Body of pancreas (tissue), 4 donors: ENCODE measurements at regions not wholly inside any gene's neighbourhood (a gene's known extent, or its start where the extent isn't known, plus 50 kb on each side); places are given as distances from the start of the nearest gene placed in this dataset.

Source experiments
- ATAC-seq: fragments of 150-250 bp; one replicate; pipeline ENCODE4 v1.9.1; 2016
- DNase-seq, 4 donors: peaks; one replicate each; pipeline ENCODE4 v3.0.0-alpha.2; 2019
- H3K27ac ChIP-seq, 4 donors: fragments of 200-600 bp; sonication (generic); 1 replicate in 3 of 4; 2 replicates in 1 of 4; pipeline versions ENCODE4 v1.5.1 to v1.6.1; 2016 to 2019; ENCODE audit warnings: mild to moderate bottlenecking in 1 of 4, mixed read lengths in 1 of 4, moderate library complexity in 1 of 4
- H3K27me3 ChIP-seq, 2 donors: fragments of 200-600 bp; sonication (generic); one replicate each; pipeline ENCODE4 v1.6.0; 2016; ENCODE audit warnings: mild to moderate bottlenecking in 1 of 2
- H3K36me3 ChIP-seq, 2 donors: fragments of 200-600 bp; sonication (generic); replicated peaks in 1 of 2; 2 replicates each; pipeline ENCODE4 v1.5.1; 2016; ENCODE audit warnings: low read depth in 2 of 2; ENCODE audit not compliant: insufficient read depth in 1 of 2
- H3K4me1 ChIP-seq: fragments of 200-600 bp; sonication (generic); one replicate; pipeline ENCODE4 v1.6.0; 2016
- H3K4me3 ChIP-seq, 2 donors: fragments of 200-600 bp; sonication (generic); 1 replicate in 1 of 2; 2 replicates in 1 of 2; pipeline ENCODE4 v1.5.1; 2016 to 2019
- H3K9me3 ChIP-seq, 3 donors: fragments of 200-600 bp; sonication (generic); 1 replicate in 2 of 3; 2 replicates in 1 of 3; pipeline ENCODE4 v1.5.1; 2016
- POLR2A ChIP-seq, 3 donors: fragments of 450-650 bp; IDR thresholded peaks; one replicate each; pipeline ENCODE4 v1.6.1; 2016; ENCODE audit warnings: antibody characterized with exemption in 3 of 3, mild to moderate bottlenecking in 2 of 3
- WGBS, 2 donors: methylation state at CpG; one replicate each; pipeline ENCODE4 v1.1.5; 2017; 5-methylcytosine and 5-hydroxymethylcytosine counted together
- intact Hi-C: fragments of 100-400 bp; cut with DNase I; formaldehyde crosslinking; loops from one replicate; pipeline ENCODE4 v1.15.1; 2023
- TF ChIP-seq, protein P1 (sequence below), 7 experiments: fragments of 450-650 bp in 4 of 7; fragments of 200-600 bp in 3 of 7; sonication (generic) in 3 of 7; IDR thresholded peaks; one replicate each; pipeline ENCODE4 v1.5.1; 2016 to 2019; ENCODE audit warnings: antibody characterized with exemption in 7 of 7

DNA sequence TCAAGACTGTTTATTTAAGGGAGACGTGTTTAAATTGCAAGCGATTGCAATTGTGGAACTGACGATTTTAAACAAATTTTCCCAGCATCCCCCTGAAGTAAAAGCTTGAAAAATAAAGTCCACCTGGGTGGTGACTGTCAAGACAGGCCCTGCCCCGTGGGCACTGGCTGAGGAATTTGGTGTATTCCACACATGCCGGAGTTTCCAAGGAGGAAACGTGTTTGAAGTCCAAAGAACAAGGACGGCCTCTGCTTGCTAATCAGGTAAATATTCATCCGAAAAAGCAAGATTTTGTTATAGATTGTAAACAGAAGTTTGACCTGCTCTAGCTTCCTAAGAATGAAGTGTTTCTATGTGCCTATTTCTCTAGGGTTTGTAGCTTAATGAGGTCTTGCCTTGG lies 505.1 kb downstream of the QKI start:
- 42 to 48% methylated on average over 8 of the region's 8 CpGs for WGBS, 2 donors
- no peak overlapping the region for H3K27ac ChIP-seq
- no peak for DNase-seq
- no peak for TF ChIP-seq POLR2A (IDR thresholded peaks at IDR 0.05)
- TF ChIP-seq, protein P1, sequence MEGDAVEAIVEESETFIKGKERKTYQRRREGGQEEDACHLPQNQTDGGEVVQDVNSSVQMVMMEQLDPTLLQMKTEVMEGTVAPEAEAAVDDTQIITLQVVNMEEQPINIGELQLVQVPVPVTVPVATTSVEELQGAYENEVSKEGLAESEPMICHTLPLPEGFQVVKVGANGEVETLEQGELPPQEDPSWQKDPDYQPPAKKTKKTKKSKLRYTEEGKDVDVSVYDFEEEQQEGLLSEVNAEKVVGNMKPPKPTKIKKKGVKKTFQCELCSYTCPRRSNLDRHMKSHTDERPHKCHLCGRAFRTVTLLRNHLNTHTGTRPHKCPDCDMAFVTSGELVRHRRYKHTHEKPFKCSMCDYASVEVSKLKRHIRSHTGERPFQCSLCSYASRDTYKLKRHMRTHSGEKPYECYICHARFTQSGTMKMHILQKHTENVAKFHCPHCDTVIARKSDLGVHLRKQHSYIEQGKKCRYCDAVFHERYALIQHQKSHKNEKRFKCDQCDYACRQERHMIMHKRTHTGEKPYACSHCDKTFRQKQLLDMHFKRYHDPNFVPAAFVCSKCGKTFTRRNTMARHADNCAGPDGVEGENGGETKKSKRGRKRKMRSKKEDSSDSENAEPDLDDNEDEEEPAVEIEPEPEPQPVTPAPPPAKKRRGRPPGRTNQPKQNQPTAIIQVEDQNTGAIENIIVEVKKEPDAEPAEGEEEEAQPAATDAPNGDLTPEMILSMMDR (IDR thresholded peaks at IDR 0.05): no peak
- H3K4me3 ChIP-seq: no peak overlapping the region
- H3K9me3 ChIP-seq: no peaks in the 10 kb centered on the region
- H3K4me1 ChIP-seq: no peaks in the 10 kb centered on the region
- intact Hi-C loops: no loop called here
- no peak for ATAC-seq
- H3K27me3 ChIP-seq: no peaks in the 10 kb centered on the region
- no peaks in the 10 kb centered on the region for H3K36me3 ChIP-seq

- Histone ChIP-seq H3K27me3 (no peaks in the 10 kb centered on the region), H3K4me1 (no peaks in the 10 kb centered on the region), H3K27ac (no peak overlapping the region), H3K36me3 (no peaks in the 10 kb centered on the region), H3K9me3 (no peaks in the 10 kb centered on the region), H3K4me3 (no peak overlapping the region)
- no peak for ATAC-seq
- no peak for DNase-seq
- intact Hi-C loops: no loop called here
- no peak for TF ChIP-seq POLR2A (IDR thresholded peaks at IDR 0.05)
- TF ChIP-seq, protein P1 (IDR thresholded peaks at IDR 0.05): no peak
- WGBS, 2 donors: 77 to 79% methylated on average over 6 of the region's 6 CpGs
These were observed 502.0 kb downstream of the QKI start for GRCh38 chr6:163916315-163917081.

GRCh38 chr6:163915131-163915530 lies 500.6 kb downstream of the QKI start:
- Histone ChIP-seq H3K4me3 (no peak overlapping the region), H3K27ac (no peak overlapping the region), H3K9me3 (no peaks in the 10 kb centered on the region), H3K4me1 (no peaks in the 10 kb centered on the region), H3K36me3 (no peaks in the 10 kb centered on the region), H3K27me3 (no peaks in the 10 kb centered on the region)
- TF ChIP-seq POLR2A (IDR thresholded peaks at IDR 0.05): no peak
- TF ChIP-seq, protein P1 (IDR thresholded peaks at IDR 0.05): no peak
- intact Hi-C loops: no loop called here
- no peak for DNase-seq
- 56 to 65% methylated on average over 8 of the region's 8 CpGs for WGBS, 2 donors
- ATAC-seq: no peak

- Histone ChIP-seq H3K9me3 (no peaks in the 10 kb centered on the region), H3K27me3 (no peaks in the 10 kb centered on the region), H3K36me3 (no peaks in the 10 kb centered on the region), H3K27ac (no peak overlapping the region), H3K4me3 (no peak overlapping the region), H3K4me1 (no peaks in the 10 kb centered on the region)
- DNase-seq: no peak
- intact Hi-C loops: no loop called here
- TF ChIP-seq, protein P1 (IDR thresholded peaks at IDR 0.05): no peak
- TF ChIP-seq POLR2A (IDR thresholded peaks at IDR 0.05): no peak
- WGBS, 2 donors: 67 to 70% methylated on average over 9 of the region's 9 CpGs
- no peak for ATAC-seq
These were observed 498.5 kb downstream of the QKI start for GRCh38 chr6:163913045-163913444.
